Body of pancreas (tissue), 4 donors: ENCODE measurements at regions not wholly inside any gene's neighbourhood (a gene's known extent, or its start where the extent isn't known, plus 50 kb on each side); places are given as distances from the start of the nearest gene placed in this dataset.

Experiments
- POLR2A ChIP-seq, 3 donors: fragments of 450-650 bp; IDR thresholded peaks; one replicate each; pipeline ENCODE4 v1.6.1; 2016; ENCODE audit warnings: antibody characterized with exemption in 3 of 3, mild to moderate bottlenecking in 2 of 3
- TF ChIP-seq, protein P1 (sequence below), 7 experiments: fragments of 450-650 bp in 4 of 7; fragments of 200-600 bp in 3 of 7; sonication (generic) in 3 of 7; IDR thresholded peaks; one replicate each; pipeline ENCODE4 v1.5.1; 2016 to 2019; ENCODE audit warnings: antibody characterized with exemption in 7 of 7

DNA sequence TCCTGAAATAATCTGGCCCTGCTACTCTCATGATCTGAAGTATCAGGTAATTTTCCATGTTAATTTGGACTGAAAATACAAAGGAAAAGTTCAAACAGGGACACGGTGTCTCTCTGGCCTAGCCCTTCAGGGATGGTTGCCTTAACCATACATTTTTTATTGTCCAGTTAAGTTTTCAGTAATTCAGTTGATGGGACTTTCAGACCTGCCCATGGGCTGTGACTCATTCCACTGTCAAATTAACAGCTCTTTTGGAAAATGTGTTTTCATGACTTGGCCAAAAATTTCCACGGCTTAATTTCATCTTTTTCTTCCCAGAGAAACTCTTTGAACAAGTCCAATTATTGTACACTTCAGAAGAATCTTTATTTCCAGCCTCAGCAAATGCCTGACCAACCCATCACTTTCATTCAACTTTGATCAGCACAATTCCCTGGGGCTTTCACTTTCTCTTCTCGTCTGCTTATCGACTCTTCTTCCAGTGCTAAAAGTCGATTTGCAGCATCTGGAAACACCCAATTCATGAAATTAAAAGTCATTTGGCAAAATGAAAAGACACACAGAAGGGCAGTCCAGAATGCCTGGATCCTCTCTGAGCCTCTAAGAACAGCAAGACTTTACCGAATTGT lies 293.9 kb downstream of the RAB28 start:
- TF ChIP-seq POLR2A (IDR thresholded peaks at IDR 0.05): no peak
- TF ChIP-seq, protein P1, sequence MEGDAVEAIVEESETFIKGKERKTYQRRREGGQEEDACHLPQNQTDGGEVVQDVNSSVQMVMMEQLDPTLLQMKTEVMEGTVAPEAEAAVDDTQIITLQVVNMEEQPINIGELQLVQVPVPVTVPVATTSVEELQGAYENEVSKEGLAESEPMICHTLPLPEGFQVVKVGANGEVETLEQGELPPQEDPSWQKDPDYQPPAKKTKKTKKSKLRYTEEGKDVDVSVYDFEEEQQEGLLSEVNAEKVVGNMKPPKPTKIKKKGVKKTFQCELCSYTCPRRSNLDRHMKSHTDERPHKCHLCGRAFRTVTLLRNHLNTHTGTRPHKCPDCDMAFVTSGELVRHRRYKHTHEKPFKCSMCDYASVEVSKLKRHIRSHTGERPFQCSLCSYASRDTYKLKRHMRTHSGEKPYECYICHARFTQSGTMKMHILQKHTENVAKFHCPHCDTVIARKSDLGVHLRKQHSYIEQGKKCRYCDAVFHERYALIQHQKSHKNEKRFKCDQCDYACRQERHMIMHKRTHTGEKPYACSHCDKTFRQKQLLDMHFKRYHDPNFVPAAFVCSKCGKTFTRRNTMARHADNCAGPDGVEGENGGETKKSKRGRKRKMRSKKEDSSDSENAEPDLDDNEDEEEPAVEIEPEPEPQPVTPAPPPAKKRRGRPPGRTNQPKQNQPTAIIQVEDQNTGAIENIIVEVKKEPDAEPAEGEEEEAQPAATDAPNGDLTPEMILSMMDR (IDR thresholded peaks at IDR 0.05): no peak
